ENCODE measurements at regions not wholly inside any gene's neighbourhood (a gene's known extent, or its start where the extent isn't known, plus 50 kb on each side); places are given as distances from the start of the nearest gene placed in this dataset.

- Histone ChIP-seq H2AFZ (ENCODE audit: control insufficient read depth, low read length) (no peak overlapping the region), H3K79me2 (ENCODE audit: control insufficient read depth, insufficient read depth, low read length) (no peaks in the 10 kb centered on the region), H3K9me1 (ENCODE audit: control insufficient read depth, extremely low read depth, insufficient read depth, low read length) (no peaks in the 10 kb centered on the region), H3K4me2 (ENCODE audit: control insufficient read depth, extremely low read depth, insufficient read depth, low read depth, low read length) (no peak overlapping the region), H3K4me1 (ENCODE audit: control insufficient read depth, extremely low read depth, insufficient read depth, low read length) (peaks cover 3% of the 10 kb centered on the region), H3K9me3 (ENCODE audit: control insufficient read depth, low read depth, low read length) (peaks cover 4% of the 10 kb centered on the region), H3K4me3 (ENCODE audit: control insufficient read depth in 2 of 3, extremely low read depth in 1 of 3, insufficient read depth in 2 of 3, low read depth in 1 of 3, low read length in 3 of 3) (no peak overlapping the region), H3K27ac (ENCODE audit: control insufficient read depth, insufficient read depth, low read length) (no peak overlapping the region), H3K36me3 (ENCODE audit: control insufficient read depth in 2 of 2, extremely low read depth in 1 of 2, insufficient read depth in 2 of 2, low read length in 2 of 2) (no peaks in the 10 kb centered on the region), H3K27me3 (ENCODE audit: control insufficient read depth, extremely low read depth, insufficient read depth, low read length) (peaks cover 3% of the 10 kb centered on the region), H3K9ac (ENCODE audit: control insufficient read depth, extremely low read depth, insufficient read depth, low read length) (no peak overlapping the region), H4K20me1 (ENCODE audit: control insufficient read depth, extremely low read depth, insufficient read depth, low read length) (no peaks in the 10 kb centered on the region)
- DNase-seq (ENCODE audit: low read depth, low spot score) (no peak), FAIRE-seq (no peak)
- dilution Hi-C loops (cut with MboI; ENCODE audit: extremely low pct_ligation_motif_present, low sequenced_read_pairs) = no loop called here
- TF ChIP-seq EZH2 (IDR thresholded peaks at IDR 0.05; ENCODE audit: low read length) (no peak), CTCF (optimal IDR thresholded peaks at IDR 0.05 in 1 of 3, IDR thresholded peaks at IDR 0.05 in 1 of 3, conservative IDR thresholded peaks at IDR 0.05 in 1 of 3; ENCODE audit: extremely low read depth in 1 of 3, insufficient read depth in 2 of 3, low read length in 3 of 3) (no peak)
These were observed 196.8 kb downstream of the SPATA18 start for GRCh38 chr4:52247941-52248340.

GRCh38 chr4:52248820-52249219, 197.7 kb downstream of the SPATA18 start:
- H3K4me2 ChIP-seq (ENCODE audit: control insufficient read depth, extremely low read depth, insufficient read depth, low read depth, low read length) = no peak overlapping the region
- H3K4me3 ChIP-seq (ENCODE audit: control insufficient read depth in 2 of 3, extremely low read depth in 1 of 3, insufficient read depth in 2 of 3, low read depth in 1 of 3, low read length in 3 of 3) = no peak overlapping the region
- no peaks in the 10 kb centered on the region for H3K36me3 ChIP-seq (ENCODE audit: control insufficient read depth in 2 of 2, extremely low read depth in 1 of 2, insufficient read depth in 2 of 2, low read length in 2 of 2)
- no peak overlapping the region for H3K9ac ChIP-seq (ENCODE audit: control insufficient read depth, extremely low read depth, insufficient read depth, low read length)
- H3K79me2 ChIP-seq (ENCODE audit: control insufficient read depth, insufficient read depth, low read length) = no peaks in the 10 kb centered on the region
- dilution Hi-C loops (cut with MboI; ENCODE audit: extremely low pct_ligation_motif_present, low sequenced_read_pairs) = no loop called here
- H3K9me3 ChIP-seq (ENCODE audit: control insufficient read depth, low read depth, low read length) = peaks cover 4% of the 10 kb centered on the region
- no peak for TF ChIP-seq CTCF (optimal IDR thresholded peaks at IDR 0.05 in 1 of 3, IDR thresholded peaks at IDR 0.05 in 1 of 3, conservative IDR thresholded peaks at IDR 0.05 in 1 of 3; ENCODE audit: extremely low read depth in 1 of 3, insufficient read depth in 2 of 3, low read length in 3 of 3)
- TF ChIP-seq EZH2 (IDR thresholded peaks at IDR 0.05; ENCODE audit: low read length) = no peak
- no peaks in the 10 kb centered on the region for H4K20me1 ChIP-seq (ENCODE audit: control insufficient read depth, extremely low read depth, insufficient read depth, low read length)
- peaks cover 3% of the 10 kb centered on the region for H3K27me3 ChIP-seq (ENCODE audit: control insufficient read depth, extremely low read depth, insufficient read depth, low read length)
- H2AFZ ChIP-seq (ENCODE audit: control insufficient read depth, low read length) = no peak overlapping the region
- peak; percentile 67 for FAIRE-seq
- no peak for DNase-seq (ENCODE audit: low read depth, low spot score)
- no peaks in the 10 kb centered on the region for H3K9me1 ChIP-seq (ENCODE audit: control insufficient read depth, extremely low read depth, insufficient read depth, low read length)
- H3K27ac ChIP-seq (ENCODE audit: control insufficient read depth, insufficient read depth, low read length) = no peak overlapping the region
- H3K4me1 ChIP-seq (ENCODE audit: control insufficient read depth, extremely low read depth, insufficient read depth, low read length) = peaks cover 3% of the 10 kb centered on the region
